ENCODE measurements at regions not wholly inside any gene's neighbourhood (a gene's known extent, or its start where the extent isn't known, plus 50 kb on each side); places are given as distances from the start of the nearest gene placed in this dataset.

GRCh38 chr3:33919312-33920120, 121.1 kb downstream of the PDCD6IP start:
- Histone ChIP-seq H3K9me3 (ENCODE audit: control insufficient read depth in 1 of 2, low read length in 2 of 2) (no peaks in the 10 kb centered on the region), H3K27me3 (ENCODE audit: insufficient read depth, low read length) (no peaks in the 10 kb centered on the region), H3K36me3 (ENCODE audit: insufficient read depth, low read length) (no peaks in the 10 kb centered on the region), H3K4me3 (ENCODE audit: low read length in 2 of 2) (no peak overlapping the region), H3K27ac (ENCODE audit: low read depth, low read length) (no peak overlapping the region), H3K4me1 (ENCODE audit: insufficient read depth, low read length) (no peaks in the 10 kb centered on the region)
- ChIA-PET POLR2A (ENCODE audit: partially characterized antibody) (no interaction called here), CTCF (ENCODE audit: partially characterized antibody) (no interaction called here)
- DNase-seq, result no peak
- Mint-ChIP-seq H3K36me3 (no peaks in the 10 kb centered on the region), H3K27me3 (peaks cover 0 to 8% of the 10 kb centered on the region in 2 donors), H3K4me3 (no peak overlapping the region), H3K9me3 (peaks cover 0 to 3% (median 0%) of the 10 kb centered on the region in 8 donors), H3K27ac (no peak overlapping the region), H3K4me1 (no peaks in the 10 kb centered on the region)
- intact Hi-C loops (cut with micrococcal nuclease), result no loop called here

GRCh38 chr3:33920511-33920910, 122.1 kb downstream of the PDCD6IP start:
- peaks cover 4 to 8% of the 10 kb centered on the region in 2 donors for H3K27me3 Mint-ChIP-seq
- intact Hi-C loops (cut with micrococcal nuclease), result no loop called here
- H3K27ac Mint-ChIP-seq, result no peak overlapping the region
- ChIA-PET POLR2A (ENCODE audit: partially characterized antibody) (no interaction called here), CTCF (ENCODE audit: partially characterized antibody) (no interaction called here)
- Histone ChIP-seq H3K36me3 (ENCODE audit: insufficient read depth, low read length) (no peaks in the 10 kb centered on the region), H3K27ac (ENCODE audit: low read depth, low read length) (no peak overlapping the region), H3K27me3 (ENCODE audit: insufficient read depth, low read length) (no peaks in the 10 kb centered on the region), H3K4me1 (ENCODE audit: insufficient read depth, low read length) (no peaks in the 10 kb centered on the region), H3K9me3 (ENCODE audit: control insufficient read depth in 1 of 2, low read length in 2 of 2) (no peaks in the 10 kb centered on the region), H3K4me3 (ENCODE audit: low read length in 2 of 2) (no peak overlapping the region)
- no peak for DNase-seq
- H3K9me3 Mint-ChIP-seq, result peaks cover 0 to 3% (median 0%) of the 10 kb centered on the region in 8 donors
- no peaks in the 10 kb centered on the region for H3K36me3 Mint-ChIP-seq
- H3K4me3 Mint-ChIP-seq, result no peak overlapping the region
- H3K4me1 Mint-ChIP-seq, result no peaks in the 10 kb centered on the region

GRCh38 chr3:33921608-33922007, 123.2 kb downstream of the PDCD6IP start:
- Mint-ChIP-seq H3K27ac (no peak overlapping the region), H3K9me3 (peaks cover 0 to 3% (median 0%) of the 10 kb centered on the region in 8 donors), H3K27me3 (peaks cover 1 to 4% of the 10 kb centered on the region in 2 donors), H3K4me1 (no peaks in the 10 kb centered on the region), H3K4me3 (no peak overlapping the region), H3K36me3 (no peaks in the 10 kb centered on the region)
- H3K27me3 ChIP-seq (ENCODE audit: insufficient read depth, low read length), result no peaks in the 10 kb centered on the region
- DNase-seq, result no peak
- intact Hi-C loops (cut with micrococcal nuclease), result no loop called here
- no peak overlapping the region for H3K27ac ChIP-seq (ENCODE audit: low read depth, low read length)
- ChIA-PET POLR2A (ENCODE audit: partially characterized antibody) (no interaction called here), CTCF (ENCODE audit: partially characterized antibody) (no interaction called here)
- no peaks in the 10 kb centered on the region for H3K36me3 ChIP-seq (ENCODE audit: insufficient read depth, low read length)
- no peaks in the 10 kb centered on the region for H3K4me1 ChIP-seq (ENCODE audit: insufficient read depth, low read length)
- H3K9me3 ChIP-seq (ENCODE audit: control insufficient read depth in 1 of 2, low read length in 2 of 2), result no peaks in the 10 kb centered on the region
- no peak overlapping the region for H3K4me3 ChIP-seq (ENCODE audit: low read length in 2 of 2)

- H3K36me3 ChIP-seq (ENCODE audit: insufficient read depth, low read length), result no peaks in the 10 kb centered on the region
- Mint-ChIP-seq H3K9me3 (peaks cover 0 to 3% (median 0%) of the 10 kb centered on the region in 8 donors), H3K4me3 (no peak overlapping the region), H3K27ac (no peak overlapping the region), H3K27me3 (peaks cover 1 to 7% of the 10 kb centered on the region in 2 donors), H3K36me3 (no peaks in the 10 kb centered on the region), H3K4me1 (no peaks in the 10 kb centered on the region)
- no peaks in the 10 kb centered on the region for H3K27me3 ChIP-seq (ENCODE audit: insufficient read depth, low read length)
- no peak for DNase-seq
- intact Hi-C loops (cut with micrococcal nuclease), result no loop called here
- H3K4me3 ChIP-seq (ENCODE audit: low read length in 2 of 2), result no peak overlapping the region
- H3K9me3 ChIP-seq (ENCODE audit: control insufficient read depth in 1 of 2, low read length in 2 of 2), result no peaks in the 10 kb centered on the region
- CTCF ChIA-PET (ENCODE audit: partially characterized antibody), result no interaction called here
- H3K4me1 ChIP-seq (ENCODE audit: insufficient read depth, low read length), result no peaks in the 10 kb centered on the region
- POLR2A ChIA-PET (ENCODE audit: partially characterized antibody), result no interaction called here
- no peak overlapping the region for H3K27ac ChIP-seq (ENCODE audit: low read depth, low read length)
Observed at GRCh38 chr3:33926998-33927605, 128.7 kb downstream of the PDCD6IP start.

GRCh38 chr3:33929813-33930212, 131.4 kb downstream of the PDCD6IP start:
- Mint-ChIP-seq H3K9me3 (no peaks in the 10 kb centered on the region), H3K4me3 (no peak overlapping the region), H3K27ac (no peak overlapping the region), H3K27me3 (peaks cover 1 to 7% of the 10 kb centered on the region in 2 donors), H3K36me3 (no peaks in the 10 kb centered on the region), H3K4me1 (no peaks in the 10 kb centered on the region)
- H3K27me3 ChIP-seq (ENCODE audit: insufficient read depth, low read length), result no peaks in the 10 kb centered on the region
- H3K9me3 ChIP-seq (ENCODE audit: control insufficient read depth in 1 of 2, low read length in 2 of 2), result no peaks in the 10 kb centered on the region
- no peaks in the 10 kb centered on the region for H3K36me3 ChIP-seq (ENCODE audit: insufficient read depth, low read length)
- ChIA-PET CTCF (ENCODE audit: partially characterized antibody) (no interaction called here), POLR2A (ENCODE audit: partially characterized antibody) (no interaction called here)
- no peak overlapping the region for H3K4me3 ChIP-seq (ENCODE audit: low read length in 2 of 2)
- H3K27ac ChIP-seq (ENCODE audit: low read depth, low read length), result no peak overlapping the region
- H3K4me1 ChIP-seq (ENCODE audit: insufficient read depth, low read length), result no peaks in the 10 kb centered on the region
- no peak for DNase-seq
- intact Hi-C loops (cut with micrococcal nuclease), result no loop called here

- ChIA-PET CTCF (ENCODE audit: partially characterized antibody) (no interaction called here), POLR2A (ENCODE audit: partially characterized antibody) (no interaction called here)
- Histone ChIP-seq H3K36me3 (ENCODE audit: insufficient read depth, low read length) (no peaks in the 10 kb centered on the region), H3K9me3 (ENCODE audit: control insufficient read depth in 1 of 2, low read length in 2 of 2) (no peaks in the 10 kb centered on the region), H3K4me3 (ENCODE audit: low read length in 2 of 2) (no peak overlapping the region), H3K27ac (ENCODE audit: low read depth, low read length) (no peak overlapping the region), H3K27me3 (ENCODE audit: insufficient read depth, low read length) (no peaks in the 10 kb centered on the region), H3K4me1 (ENCODE audit: insufficient read depth, low read length) (no peaks in the 10 kb centered on the region)
- no peak overlapping the region for H3K27ac Mint-ChIP-seq
- no peak overlapping the region for H3K4me3 Mint-ChIP-seq
- intact Hi-C loops (cut with micrococcal nuclease), result no loop called here
- H3K36me3 Mint-ChIP-seq, result no peaks in the 10 kb centered on the region
- peaks cover 0 to 2% (median 0%) of the 10 kb centered on the region in 8 donors for H3K9me3 Mint-ChIP-seq
- no peak for DNase-seq
- H3K4me1 Mint-ChIP-seq, result no peaks in the 10 kb centered on the region
- H3K27me3 Mint-ChIP-seq, result peaks cover 5 to 9% of the 10 kb centered on the region in 2 donors
Observed at GRCh38 chr3:33931512-33931911, 133.1 kb downstream of the PDCD6IP start.

- Histone ChIP-seq H3K27me3 (ENCODE audit: insufficient read depth, low read length) (no peaks in the 10 kb centered on the region), H3K9me3 (ENCODE audit: control insufficient read depth in 1 of 2, low read length in 2 of 2) (no peaks in the 10 kb centered on the region), H3K4me1 (ENCODE audit: insufficient read depth, low read length) (no peaks in the 10 kb centered on the region), H3K36me3 (ENCODE audit: insufficient read depth, low read length) (no peaks in the 10 kb centered on the region), H3K27ac (ENCODE audit: low read depth, low read length) (no peak overlapping the region), H3K4me3 (ENCODE audit: low read length in 2 of 2) (no peak overlapping the region)
- Mint-ChIP-seq H3K36me3 (no peaks in the 10 kb centered on the region), H3K27ac (no peak overlapping the region), H3K27me3 (peaks cover 5 to 11% of the 10 kb centered on the region in 2 donors), H3K4me3 (no peak overlapping the region), H3K9me3 (peaks cover 0 to 2% (median 0%) of the 10 kb centered on the region in 8 donors), H3K4me1 (no peaks in the 10 kb centered on the region)
- DNase-seq, result no peak
- ChIA-PET POLR2A (ENCODE audit: partially characterized antibody) (no interaction called here), CTCF (ENCODE audit: partially characterized antibody) (no interaction called here)
- intact Hi-C loops (cut with micrococcal nuclease), result no loop called here
Observed at GRCh38 chr3:33932010-33932764, 133.8 kb downstream of the PDCD6IP start.
